ENCODE measurements at regions not wholly inside any gene's neighbourhood (a gene's known extent, or its start where the extent isn't known, plus 50 kb on each side); places are given as distances from the start of the nearest gene placed in this dataset.

DNA sequence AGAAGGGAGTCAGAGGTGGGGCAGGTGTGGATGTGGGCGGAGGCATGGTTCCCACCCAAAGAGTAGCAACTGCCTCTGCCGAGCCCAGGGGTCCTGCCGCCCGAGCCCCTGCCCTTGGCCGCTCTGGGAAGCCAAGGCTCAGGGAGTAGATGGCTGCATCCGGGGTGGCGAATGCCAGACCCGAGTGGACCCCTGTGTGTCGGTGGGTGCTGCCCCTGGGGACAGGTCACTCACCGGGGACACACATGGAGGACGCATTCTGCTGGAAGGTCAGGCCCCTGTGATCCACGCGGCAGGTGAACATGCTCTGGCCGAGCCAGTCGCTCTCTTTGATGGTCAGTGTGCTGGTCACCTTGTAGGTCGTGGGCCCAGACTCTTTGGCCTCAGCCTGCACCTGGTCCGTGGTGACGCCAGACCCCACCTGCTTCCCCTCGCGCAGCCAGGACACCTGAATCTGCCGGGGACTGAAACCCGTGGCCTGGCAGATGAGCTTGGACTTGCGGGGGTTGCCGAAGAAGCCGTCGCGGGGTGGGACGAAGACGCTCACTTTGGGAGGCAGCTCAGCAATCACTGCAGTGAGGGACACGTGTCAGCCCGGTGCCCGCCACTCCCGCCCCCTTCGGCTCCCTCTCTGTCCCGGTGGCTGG lies 329.0 kb downstream of the TMEM121 start:
- Histone ChIP-seq H3K23ac (ENCODE audit: insufficient read length) (no peak overlapping the region), H2BK12ac (ENCODE audit: low read depth, low read length) (no peak overlapping the region), H4K91ac (replicated peaks; ENCODE audit: insufficient read length, low read length) (no peak overlapping the region), H3K79me2 (ENCODE audit: control insufficient read depth in 1 of 2, insufficient read depth in 2 of 2, low read length in 2 of 2) (no peaks in the 10 kb centered on the region), H2BK120ac (replicated peaks; ENCODE audit: low read depth, low read length) (no peak overlapping the region), H4K8ac (ENCODE audit: extremely low read depth, insufficient read depth, low read length) (no peak overlapping the region), H3K23me2 (ENCODE audit: low read depth, low read length) (no peaks in the 10 kb centered on the region), H4K20me1 (replicated peaks in 1 of 2; ENCODE audit: control insufficient read depth in 1 of 2, insufficient read depth in 2 of 2, low read length in 2 of 2) (peaks cover 0 to 2% of the 10 kb centered on the region in 2 experiments), H3K4me1 (replicated peaks in 1 of 4; ENCODE audit: control insufficient read depth in 3 of 4, insufficient read depth in 4 of 4, low read length in 3 of 4) (no peaks in the 10 kb centered on the region), H3K14ac (ENCODE audit: insufficient read length) (no peak overlapping the region), H3K4ac (replicated peaks; ENCODE audit: insufficient read length, low read depth, low read length) (no peak overlapping the region), H2BK5ac (ENCODE audit: low read depth, low read length) (no peak overlapping the region), H3K18ac (ENCODE audit: extremely low read depth, low read length) (no peak overlapping the region), H3K36me3 (ENCODE audit: control insufficient read depth in 2 of 4, insufficient read depth in 4 of 4, low read length in 3 of 4) (peaks cover 0 to 6% (median 0%) of the 10 kb centered on the region in 4 experiments; a peak in 2 of 8 replicates), H2BK20ac (ENCODE audit: low read length) (no peak overlapping the region), H2AK5ac (ENCODE audit: low read depth, low read length) (no peak overlapping the region), H2AFZ (ENCODE audit: low read length) (no peak overlapping the region), H3K56ac (replicated peaks; ENCODE audit: insufficient read length, low read depth, low read length) (no peak overlapping the region), H3K9me3 (ENCODE audit: insufficient read depth in 2 of 2, low read depth in 1 of 2, low read length in 1 of 2) (peaks cover 77 to 99% of the 10 kb centered on the region in 2 experiments), H3K79me1 (ENCODE audit: low read depth, low read length) (no peaks in the 10 kb centered on the region), H3K27me3 (replicated peaks in 1 of 4; ENCODE audit: control insufficient read depth in 3 of 4, extremely low read depth in 1 of 4, insufficient read depth in 3 of 4, low read length in 3 of 4) (no peaks in the 10 kb centered on the region; a peak in 2 of 7 replicates), H2BK15ac (ENCODE audit: low read length) (no peak overlapping the region), H4K5ac (ENCODE audit: insufficient read length, low read depth, low read length) (no peak overlapping the region), H3K9ac (replicated peaks in 1 of 4; ENCODE audit: extremely low read depth in 1 of 4, low read depth in 3 of 4, low read length in 3 of 4) (no peak overlapping the region), H3K4me2 (ENCODE audit: insufficient read depth in 1 of 2, low read depth in 2 of 2, low read length in 2 of 2) (no peak overlapping the region), H3K4me3 (ENCODE audit: extremely low read depth in 1 of 4, insufficient read depth in 2 of 4, low read depth in 3 of 4, low read length in 4 of 4) (no peak overlapping the region), H3K27ac (ENCODE audit: low read depth, low read length) (no peak overlapping the region)
- ChIA-PET CTCF (ENCODE audit: partially characterized antibody) (no interaction called here), POLR2A (ENCODE audit: partially characterized antibody) (no interaction called here)
- WGBS, 2 experiments (ENCODE audit: extremely low coverage in 1 of 2, insufficient coverage in 1 of 2, insufficient read length in 1 of 2, insufficient replicate concordance in 2 of 2, low coverage in 1 of 2, low lambda C conversion rate in 2 of 2, missing lambda C conversion rate in 1 of 2): 90% methylated on average over 19 of the region's 35 CpGs; no CpG with 5 or more reads in 1 of the 2 experiments
- DNase-seq (ENCODE audit: low read depth in 1 of 2, low spot score in 2 of 2) (no peak), FAIRE-seq (no peak)
- TF ChIP-seq, protein P1, sequence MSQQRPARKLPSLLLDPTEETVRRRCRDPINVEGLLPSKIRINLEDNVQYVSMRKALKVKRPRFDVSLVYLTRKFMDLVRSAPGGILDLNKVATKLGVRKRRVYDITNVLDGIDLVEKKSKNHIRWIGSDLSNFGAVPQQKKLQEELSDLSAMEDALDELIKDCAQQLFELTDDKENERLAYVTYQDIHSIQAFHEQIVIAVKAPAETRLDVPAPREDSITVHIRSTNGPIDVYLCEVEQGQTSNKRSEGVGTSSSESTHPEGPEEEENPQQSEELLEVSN (IDR thresholded peaks at IDR 0.05): no peak
- TF ChIP-seq SP2 (IDR thresholded peaks at IDR 0.05; ENCODE audit: low read length): no peak
- no peak for TF ChIP-seq GABPA (IDR thresholded peaks at IDR 0.05; ENCODE audit: borderline replicate concordance, insufficient read depth, low read length)

Measured in H1 (cell line).